NCI-H2227 (cell line): ENCODE measurements at regions not wholly inside any gene's neighbourhood (a gene's known extent, or its start where the extent isn't known, plus 50 kb on each side); places are given as distances from the start of the nearest gene placed in this dataset.
"Not testable (repeated sequence)": the region's sequence is repeated elsewhere in the genome, so short reads cannot be mapped to it uniquely, and the experiment has no call there.

Source experiments
- DNase-seq: peaks from one replicate; lab custom pipeline; 2025; ENCODE audit not compliant: unreplicated experiment; lab: John Stamatoyannopoulos, UW

DNA sequence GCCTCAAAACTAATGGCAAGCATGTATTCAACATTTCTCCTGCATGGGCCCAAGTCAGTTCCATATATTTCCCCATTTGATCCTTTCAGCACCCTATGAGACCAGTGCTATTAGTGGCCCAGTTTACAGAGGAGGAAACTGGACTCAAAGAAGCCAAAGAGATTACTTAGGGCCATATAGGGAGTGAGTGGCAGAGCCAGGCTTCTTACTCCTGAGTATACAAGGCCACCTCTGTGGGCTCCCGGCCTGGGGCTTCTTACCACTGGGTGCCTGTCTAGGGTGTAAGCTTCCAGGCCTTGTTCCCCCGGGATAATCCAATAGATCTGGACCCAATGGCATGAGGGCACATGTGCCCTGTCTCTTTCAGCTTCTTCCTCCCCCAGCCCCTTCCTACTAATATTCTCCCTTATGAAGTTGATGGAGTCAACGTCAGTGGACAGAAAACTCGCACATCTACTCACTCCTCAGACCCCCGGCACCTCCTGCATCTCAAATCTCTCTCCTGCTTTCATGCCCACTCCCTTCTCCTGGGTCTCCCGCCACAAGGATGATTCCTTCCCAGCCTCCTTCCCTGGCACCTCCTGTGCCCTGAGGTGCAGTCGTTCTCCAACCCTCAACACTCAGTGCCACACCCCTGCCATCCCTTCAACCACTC lies 222.6 kb downstream of the ANAPC1 start:
- DNase-seq = no peak

DNA sequence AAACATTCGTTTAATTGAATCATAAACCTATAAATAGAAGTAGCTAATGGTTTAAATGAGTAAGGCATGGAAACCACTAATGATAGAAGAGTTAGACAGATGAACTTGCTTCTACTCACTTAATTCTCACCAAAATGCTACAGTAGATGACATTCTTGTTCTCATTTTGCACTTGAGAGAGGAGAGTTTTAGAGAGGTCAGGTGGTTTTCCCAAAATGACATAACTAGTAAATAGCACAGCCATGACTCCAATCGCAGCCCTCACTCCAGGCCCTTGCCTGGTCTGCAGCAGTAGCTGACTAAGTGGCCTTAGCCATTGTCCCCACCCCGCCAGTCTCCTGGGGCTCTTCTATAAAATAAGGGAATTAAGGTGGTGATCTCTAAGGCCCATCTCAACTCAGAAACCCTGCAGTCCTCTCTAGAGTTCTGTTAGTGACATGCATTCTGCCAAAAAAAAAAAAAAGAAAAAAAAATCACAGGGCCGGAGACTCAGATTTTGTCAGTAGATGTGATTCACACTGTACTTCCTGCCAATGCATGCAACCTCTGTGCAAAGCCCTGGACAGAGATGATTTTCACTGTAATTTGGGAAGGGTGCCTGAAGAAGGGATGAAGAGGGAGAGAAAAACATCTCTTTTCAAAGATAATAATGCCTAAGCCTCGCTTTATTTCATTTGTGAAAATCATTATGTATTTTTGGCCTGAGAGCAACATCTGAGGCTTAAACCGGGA lies 221.8 kb downstream of the ANAPC1 start:
- DNase-seq = no peak

DNA sequence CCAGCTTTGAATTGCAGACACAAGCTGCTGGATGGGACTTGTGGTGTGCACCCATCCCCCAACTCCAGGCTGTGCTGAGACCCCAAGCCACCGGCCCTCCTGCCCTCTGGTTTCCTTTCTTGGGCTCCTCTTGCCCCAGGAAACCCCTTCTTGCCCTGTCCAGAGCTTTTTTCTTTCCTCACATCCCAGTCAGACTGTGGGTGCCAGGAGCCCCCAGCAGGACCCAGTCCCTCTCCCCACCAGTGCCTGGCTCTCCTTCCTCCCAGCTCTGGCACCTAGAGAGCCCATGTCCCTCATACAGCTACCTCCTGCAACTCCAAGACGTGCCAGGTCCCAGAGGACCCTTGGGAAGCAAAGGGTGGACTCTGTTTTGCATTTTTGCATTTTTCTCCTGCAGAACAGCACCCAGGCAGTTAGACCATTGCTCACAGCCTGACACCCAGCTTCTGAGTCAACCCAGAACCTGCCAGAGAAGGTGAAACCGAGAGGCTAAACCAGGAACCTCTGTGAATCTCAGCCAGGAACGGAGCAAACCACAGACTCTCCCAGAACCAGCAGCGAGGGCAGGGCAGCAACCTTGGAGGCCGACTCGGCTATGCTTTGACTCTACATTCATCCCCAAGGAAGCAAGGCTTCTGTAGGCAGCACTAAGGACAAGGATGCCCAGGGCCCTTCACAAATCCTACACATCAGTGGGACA lies 221.1 kb downstream of the ANAPC1 start:
- no peak for DNase-seq

- DNase-seq = no peak
Observed at GRCh38 chr2:111663471-111664274, 220.3 kb downstream of the ANAPC1 start.

DNA sequence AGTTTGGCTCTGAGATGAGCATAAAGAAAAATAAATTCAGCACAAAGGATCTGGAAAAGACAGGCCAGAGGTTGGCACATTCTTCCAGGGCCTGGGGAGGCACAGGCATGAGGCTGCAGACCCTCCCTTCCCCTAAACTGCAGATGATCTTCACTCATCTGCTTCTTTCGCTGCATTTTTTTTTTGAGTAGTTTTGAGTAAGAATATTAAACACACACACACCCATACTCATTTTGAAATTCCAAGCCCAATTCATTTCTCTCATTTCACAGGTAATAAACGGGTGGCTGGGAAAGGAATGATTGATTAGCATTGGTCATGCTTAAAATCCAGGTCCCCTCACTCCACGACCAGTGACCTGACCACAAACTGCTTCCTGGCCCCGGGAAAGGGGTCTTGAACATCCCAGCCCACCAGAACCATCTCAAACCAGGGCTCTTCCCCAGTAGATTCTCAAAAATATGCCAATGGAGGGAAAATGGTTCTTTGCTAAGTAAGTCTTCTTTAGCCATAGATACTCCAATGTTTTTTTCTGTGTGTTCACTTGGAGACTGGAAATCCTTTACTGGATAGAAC lies 219.6 kb downstream of the ANAPC1 start:
- no peak for DNase-seq

GRCh38 chr2:111665011-111665410 lies 219.0 kb downstream of the ANAPC1 start:
- DNase-seq = no peak

DNA sequence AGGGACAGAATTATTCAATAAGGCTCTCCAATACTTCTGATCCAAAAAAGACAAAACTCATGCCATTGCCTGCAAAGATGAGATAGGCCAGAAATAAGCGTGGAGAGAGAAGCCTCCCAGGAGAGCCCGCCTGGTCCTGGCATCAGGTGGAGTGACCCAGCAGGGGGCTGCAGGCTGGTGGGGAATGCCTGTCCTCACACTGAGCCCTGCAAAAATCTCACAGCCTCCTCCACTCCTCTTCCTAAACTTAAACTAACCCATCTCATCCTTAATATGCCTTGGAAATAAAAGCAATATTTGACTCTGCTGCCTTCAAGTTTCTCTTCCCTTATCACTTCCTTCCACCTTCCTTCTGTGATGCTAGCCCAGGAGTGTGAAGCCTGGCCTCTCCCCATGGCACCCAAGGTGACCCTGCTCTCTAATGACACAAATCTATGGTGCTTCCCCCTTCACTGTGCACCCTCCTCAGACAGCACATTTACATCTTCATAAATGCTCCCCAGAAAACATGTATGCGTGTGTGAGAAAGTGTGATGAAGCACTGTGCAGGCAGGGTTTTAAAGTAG lies 218.4 kb downstream of the ANAPC1 start:
- no peak for DNase-seq

- no peak for DNase-seq
Observed at GRCh38 chr2:111666160-111666559, 217.8 kb downstream of the ANAPC1 start.

DNA sequence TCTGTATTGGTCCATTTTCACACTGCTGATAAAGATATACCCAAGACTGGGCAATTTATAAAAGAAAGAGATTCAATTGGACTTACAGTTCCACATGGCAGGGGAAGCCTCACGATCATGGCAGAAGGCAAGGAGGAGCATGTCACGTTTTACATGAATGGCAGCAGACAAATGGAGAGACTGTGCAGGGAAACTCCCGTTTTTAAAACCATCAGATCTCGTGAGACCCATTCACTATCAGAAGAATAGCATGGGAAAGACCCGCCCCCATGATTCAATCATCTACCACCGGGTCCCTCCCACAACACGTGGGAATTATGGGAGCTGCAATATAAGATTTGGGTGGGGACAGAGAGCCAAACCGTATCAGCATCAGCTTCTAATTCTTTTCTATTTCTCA lies 217.0 kb downstream of the ANAPC1 start:
- DNase-seq = no peak

DNA sequence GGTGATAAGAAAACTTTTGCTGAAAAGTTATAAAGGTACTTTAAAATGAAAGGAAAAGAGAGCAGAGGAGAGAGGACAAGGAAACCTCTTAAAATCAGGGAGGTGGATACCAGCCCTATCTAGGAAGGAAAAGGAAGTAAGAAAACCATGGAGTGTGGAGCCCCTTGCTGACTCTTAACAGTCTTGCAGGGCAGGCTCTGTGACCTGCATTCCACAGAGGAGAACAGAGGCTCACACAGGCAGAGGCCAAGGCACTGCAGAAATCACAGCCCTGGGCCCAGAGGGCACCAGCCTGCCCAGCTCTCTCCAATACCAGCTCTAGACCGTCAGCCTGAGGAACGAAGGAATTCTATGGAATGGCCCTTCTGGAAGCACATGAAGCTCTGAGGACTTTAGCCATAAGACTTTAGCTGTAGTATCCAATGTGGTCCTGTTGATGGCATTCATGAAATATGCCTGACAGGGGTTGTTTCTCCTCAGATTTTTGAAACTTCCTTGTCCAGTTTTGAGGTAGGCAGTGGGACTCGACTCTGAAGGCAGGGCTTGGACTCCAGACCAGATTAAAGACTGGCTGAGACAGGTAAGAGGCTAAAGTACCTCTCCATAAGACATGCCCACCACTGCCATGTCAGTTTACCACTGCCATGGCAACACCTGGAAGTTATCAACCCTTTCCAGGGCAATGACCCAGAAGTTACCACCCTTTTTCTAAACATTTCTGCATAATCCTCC lies 216.3 kb downstream of the ANAPC1 start:
- no peak for DNase-seq

DNA sequence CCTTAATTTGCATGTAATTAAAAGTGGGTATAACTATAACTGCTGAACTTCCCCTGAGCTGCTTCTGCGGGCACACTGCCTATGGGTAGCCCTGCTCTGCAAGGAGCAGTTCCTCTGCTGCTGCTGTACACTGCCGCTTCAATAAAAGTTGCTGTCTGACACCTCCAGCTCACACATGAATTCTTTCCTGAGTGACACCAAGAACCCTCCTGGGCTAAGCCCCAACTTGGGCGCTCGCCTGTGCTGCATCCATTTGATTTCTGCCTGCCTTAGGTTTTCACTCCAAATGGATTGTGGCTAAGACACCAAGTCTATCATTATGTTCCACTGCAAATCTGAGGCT lies 215.7 kb downstream of the ANAPC1 start:
- DNase-seq = no peak

DNA sequence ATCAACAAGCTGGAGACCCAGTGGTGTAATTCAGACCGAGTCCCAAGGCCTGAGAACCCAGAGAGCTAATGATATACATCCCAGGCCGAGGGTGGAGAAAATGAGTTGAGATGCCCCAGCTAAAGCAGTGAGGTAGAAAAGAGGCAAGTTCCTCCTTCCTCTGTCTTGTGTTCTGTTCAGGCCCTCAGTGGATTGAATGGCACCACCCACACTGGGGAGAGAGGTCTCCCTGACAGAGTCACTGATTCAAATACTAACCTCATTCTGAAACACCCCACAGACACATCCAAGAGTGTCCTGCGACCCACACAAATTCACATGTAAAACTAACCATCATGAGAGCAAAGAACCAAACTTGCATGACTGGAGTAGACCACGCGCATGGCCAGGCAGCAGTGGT lies 215.3 kb downstream of the ANAPC1 start:
- DNase-seq = no peak

DNA sequence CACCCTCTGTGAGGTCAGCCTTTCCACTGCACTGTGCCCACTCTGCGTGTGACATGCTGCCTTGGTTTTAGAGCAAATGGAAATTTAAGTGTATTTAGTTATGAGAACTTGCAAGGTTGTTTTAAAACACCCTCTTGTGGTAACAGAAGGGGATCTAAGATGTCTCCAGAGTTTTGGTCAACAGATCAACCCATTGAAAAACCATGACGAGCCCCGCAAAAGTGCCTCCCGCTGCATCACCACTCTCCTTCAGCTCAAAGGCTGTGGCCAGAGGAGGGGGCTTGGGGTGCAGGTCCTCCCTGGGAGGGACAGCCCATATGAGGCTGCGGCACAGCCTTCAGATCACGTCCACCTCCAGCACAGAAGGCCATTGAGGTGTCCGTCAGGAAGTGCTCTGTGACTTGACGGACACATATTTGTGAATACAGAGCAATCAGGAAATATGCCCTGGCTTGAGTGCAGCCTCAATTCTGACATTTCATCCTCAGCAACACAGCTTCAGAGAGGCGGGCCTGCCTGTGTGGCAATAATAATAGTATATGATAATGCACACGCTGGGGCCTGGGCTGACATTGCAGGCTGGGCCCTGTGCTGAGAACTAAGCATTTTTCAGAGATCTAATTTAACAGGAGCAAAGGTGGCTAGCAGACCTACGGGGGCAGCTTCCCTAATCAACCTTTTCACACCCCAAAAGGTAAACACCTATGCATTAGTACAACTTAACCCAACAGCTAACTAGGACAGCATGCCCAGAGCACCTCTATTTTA lies 213.9 kb downstream of the ANAPC1 start:
- DNase-seq = no peak

DNA sequence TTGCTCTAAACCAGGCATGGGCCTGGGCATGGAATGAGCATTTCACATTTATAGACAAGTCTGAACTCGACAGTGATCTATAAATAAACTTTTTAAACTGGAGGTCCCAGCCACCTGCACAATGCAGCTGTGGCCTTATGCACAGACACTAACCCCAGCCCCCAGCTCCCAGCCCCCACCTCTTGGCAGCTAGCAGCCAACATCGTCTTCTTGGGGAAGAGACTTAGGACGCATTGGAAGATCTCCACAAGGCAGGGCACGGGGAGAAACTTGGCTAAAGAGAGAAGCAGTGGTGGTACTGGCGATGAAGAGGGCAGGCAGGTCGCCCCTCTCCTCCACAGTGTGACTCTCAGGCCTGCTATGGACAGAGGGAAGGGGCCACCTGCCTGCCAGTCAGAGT lies 213.2 kb downstream of the ANAPC1 start:
- no peak for DNase-seq

GRCh38 chr2:111671426-111672150 lies 212.4 kb downstream of the ANAPC1 start:
- no peak for DNase-seq

DNA sequence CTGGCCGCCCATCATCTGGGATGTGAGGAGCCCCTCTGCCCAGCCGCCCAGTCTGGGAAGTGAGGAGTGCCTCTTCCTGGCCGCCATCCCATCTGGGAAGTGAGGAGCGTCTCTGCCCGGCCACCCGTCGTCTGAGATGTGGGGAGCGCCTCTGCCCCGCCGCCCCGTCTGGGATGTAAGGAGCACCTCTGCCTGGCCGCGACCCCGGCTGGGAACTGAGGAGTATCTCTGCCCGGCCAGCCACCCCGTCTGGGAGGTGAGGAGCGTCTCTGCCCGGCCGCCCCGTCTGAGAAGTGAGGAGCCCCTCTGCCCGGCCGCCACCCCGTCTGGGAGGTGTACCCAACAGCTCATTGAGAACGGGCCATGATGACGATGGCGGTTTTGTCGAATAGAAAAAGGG lies 211.4 kb downstream of the ANAPC1 start:
- not testable (repeated sequence) for DNase-seq

DNA sequence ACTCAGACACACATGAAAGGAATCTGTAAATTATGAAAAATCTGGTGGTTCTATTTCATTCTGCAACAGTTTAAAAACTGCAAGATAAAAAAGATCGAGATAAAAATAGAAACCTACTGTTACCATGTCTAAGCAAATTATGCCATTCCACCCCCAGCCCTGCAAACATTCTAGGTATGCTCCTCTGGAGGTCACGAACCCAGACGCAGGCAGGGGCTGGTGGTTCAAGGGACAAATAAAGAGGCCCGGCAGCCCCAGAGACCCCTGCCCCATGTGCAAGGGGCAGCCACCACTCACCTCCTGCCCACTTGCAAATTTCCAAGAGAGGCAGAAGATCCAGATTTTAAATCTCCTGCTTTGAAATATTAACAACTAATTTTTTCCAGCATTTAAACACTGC lies 210.5 kb downstream of the ANAPC1 start:
- peak; percentile 4 for DNase-seq

DNA sequence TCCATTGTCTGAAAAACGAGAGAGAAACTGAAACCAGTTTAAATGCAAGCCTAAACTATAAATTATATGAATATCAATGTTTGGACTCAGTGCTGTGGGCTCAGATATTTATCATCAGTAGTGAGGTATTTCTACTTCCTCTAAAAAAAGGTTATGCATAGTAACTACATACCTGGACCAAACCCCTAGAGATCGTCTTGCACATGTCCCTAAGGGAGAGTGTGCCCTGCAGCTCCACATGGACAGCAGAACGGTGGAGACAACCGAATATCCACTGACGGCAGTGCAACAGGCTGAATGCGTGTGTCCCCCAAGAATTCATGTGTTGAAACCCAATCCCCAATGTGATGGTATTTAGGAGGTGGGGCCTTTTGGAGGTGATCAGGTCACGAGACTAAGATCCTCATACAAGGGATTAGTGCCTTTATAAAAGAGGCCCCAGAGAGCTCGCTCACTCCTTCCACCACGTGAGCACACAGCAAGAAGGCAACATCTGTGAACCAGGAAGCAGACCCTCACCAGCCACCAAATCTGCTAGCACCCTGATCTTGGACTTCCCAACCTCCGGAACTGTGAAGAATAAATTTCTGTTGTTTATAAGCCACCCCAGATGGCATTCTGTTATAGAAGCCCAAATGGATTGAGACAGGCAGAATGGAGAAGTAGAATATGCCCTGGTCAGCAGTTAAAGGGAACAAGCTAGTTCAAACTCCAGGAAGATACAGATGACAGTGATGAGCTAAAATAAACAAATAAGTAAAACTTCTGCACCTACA lies 208.4 kb downstream of the ANAPC1 start:
- DNase-seq = no peak
